Upper lobe of left lung (tissue), 6 donors: ENCODE measurements at regions not wholly inside any gene's neighbourhood (a gene's known extent, or its start where the extent isn't known, plus 50 kb on each side); places are given as distances from the start of the nearest gene placed in this dataset.

Experiments
- ATAC-seq, 2 donors: fragments of 200-7000 bp; cut with Tn5 transposase; one replicate each; pipeline ENCODE4 v1.9.1; 2022; ENCODE audit warnings: mild to moderate bottlenecking in 2 of 2, moderate library complexity in 2 of 2; ENCODE audit not compliant: low FRiP score in 2 of 2
- DNase-seq, 2 donors: peaks; one replicate each; pipeline ENCODE4 v3.0.0-alpha.2; 2019 to 2020
- H3K27ac ChIP-seq, 4 donors: fragments of 200-600 bp; sonication (generic); one replicate each; pipeline ENCODE4 v1.5.1; 2016 to 2019
- H3K27me3 ChIP-seq, 4 donors: fragments of 200-600 bp; sonication (generic); one replicate each; pipeline ENCODE4 v1.5.1; 2017 to 2019
- H3K36me3 ChIP-seq, 4 donors: fragments of 200-600 bp; sonication (generic); one replicate each; pipeline ENCODE4 v1.5.1; 2016 to 2019
- H3K4me1 ChIP-seq, 4 donors: fragments of 200-600 bp; sonication (generic); one replicate each; pipeline ENCODE4 v1.5.1; 2018 to 2019
- H3K4me3 ChIP-seq, 4 donors: fragments of 200-600 bp; sonication (generic); one replicate each; pipeline ENCODE4 v1.5.1; 2017 to 2019; ENCODE audit warnings: mild to moderate bottlenecking in 2 of 4, moderate library complexity in 1 of 4
- H3K9me3 ChIP-seq, 4 donors: fragments of 200-600 bp; sonication (generic); one replicate each; pipeline ENCODE4 v1.5.1; 2018 to 2019
- CTCF ChIP-seq, 6 experiments: fragments of 450-650 bp in 4 of 6; fragments of 200-600 bp in 2 of 6; sonication (generic) in 2 of 6; IDR thresholded peaks; one replicate each; pipeline ENCODE4 v1.5.1; 2016 to 2019; ENCODE audit warnings: antibody characterized with exemption in 6 of 6
- EP300 ChIP-seq, 4 donors: sonication (generic); formaldehyde crosslinking; IDR thresholded peaks; one replicate each; pipeline ENCODE4 v1.5.1; 2017; ENCODE audit warnings: antibody characterized with exemption in 4 of 4, control low read depth in 2 of 4
- POLR2A ChIP-seq, 4 donors: fragments of 450-650 bp; IDR thresholded peaks; one replicate each; pipeline ENCODE4 v1.5.1; 2016 to 2017; ENCODE audit warnings: antibody characterized with exemption in 4 of 4, mild to moderate bottlenecking in 2 of 4
- POLR2AphosphoS5 ChIP-seq, 2 donors: sonication (generic); formaldehyde crosslinking; IDR thresholded peaks; one replicate each; pipeline ENCODE4 v1.5.1; 2017; ENCODE audit warnings: antibody characterized with exemption in 2 of 2
- WGBS, 2 donors: methylation state at CpG; one replicate each; pipeline ENCODE4 v1.1.5; 2017 to 2018; 5-methylcytosine and 5-hydroxymethylcytosine counted together
- donor health status: DM: no; HTN: no; CAD: no; lungs with moderate emphysema.
- donor health status: DM: no; HTN: yes; CAD: no; lungs with severe emphysema.

GRCh38 chr3:144369129-144369879, 397.7 kb downstream of the DIPK2A start:
- TF ChIP-seq EP300 (IDR thresholded peaks at IDR 0.05) (no peak), CTCF (IDR thresholded peaks at IDR 0.05) (no peak), POLR2A (IDR thresholded peaks at IDR 0.05) (no peak), POLR2AphosphoS5 (IDR thresholded peaks at IDR 0.05) (no peak)
- no peaks in the 10 kb centered on the region for H3K36me3 ChIP-seq
- WGBS, 2 donors = 100% methylated on average over 1 to 2 of the region's 2 CpGs
- H3K27me3 ChIP-seq = no peaks in the 10 kb centered on the region
- no peaks in the 10 kb centered on the region for H3K4me1 ChIP-seq
- H3K27ac ChIP-seq = no peak overlapping the region
- peaks cover 0 to 6% (median 0%) of the 10 kb centered on the region in 4 donors for H3K9me3 ChIP-seq
- no peak overlapping the region for H3K4me3 ChIP-seq
- ATAC-seq (peak in 1 of 2 donors; percentile 30), DNase-seq (no peak)

DNA sequence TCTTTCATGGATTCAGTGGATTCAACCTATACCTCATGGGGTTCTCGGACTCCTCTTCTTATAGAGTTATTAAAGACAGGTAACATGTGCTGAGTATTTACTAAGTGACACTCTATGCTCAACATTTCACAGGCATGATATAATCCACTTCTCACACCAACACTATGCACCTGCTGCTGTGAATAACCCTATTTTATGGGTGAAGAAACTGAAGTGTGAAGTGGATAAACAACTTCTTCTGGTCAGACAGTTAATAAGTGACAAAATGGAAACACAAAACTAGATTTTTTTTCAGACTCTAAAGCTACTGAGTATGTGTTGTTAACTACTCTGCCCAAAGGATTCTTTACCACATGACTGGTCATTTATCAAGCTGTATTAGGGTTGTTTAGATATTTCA, 403.5 kb downstream of the DIPK2A start:
- no peak overlapping the region for H3K27ac ChIP-seq
- no peak overlapping the region for H3K4me3 ChIP-seq
- H3K27me3 ChIP-seq = no peaks in the 10 kb centered on the region
- H3K9me3 ChIP-seq = no peaks in the 10 kb centered on the region
- H3K4me1 ChIP-seq = no peaks in the 10 kb centered on the region
- no peaks in the 10 kb centered on the region for H3K36me3 ChIP-seq
- TF ChIP-seq CTCF (IDR thresholded peaks at IDR 0.05) (no peak), EP300 (IDR thresholded peaks at IDR 0.05) (no peak), POLR2A (IDR thresholded peaks at IDR 0.05) (no peak), POLR2AphosphoS5 (IDR thresholded peaks at IDR 0.05) (no peak)
- WGBS, 2 donors = 52 to 76% methylated on average over 1 of the region's 1 CpG
- DNase-seq (no peak), ATAC-seq (no peak)

- no peak overlapping the region for H3K27ac ChIP-seq
- H3K9me3 ChIP-seq = no peaks in the 10 kb centered on the region
- DNase-seq (no peak), ATAC-seq (no peak)
- 48 to 63% methylated on average over 4 of the region's 4 CpGs for WGBS, 2 donors
- H3K4me3 ChIP-seq = no peak overlapping the region
- H3K36me3 ChIP-seq = no peaks in the 10 kb centered on the region
- no peaks in the 10 kb centered on the region for H3K4me1 ChIP-seq
- TF ChIP-seq POLR2AphosphoS5 (IDR thresholded peaks at IDR 0.05) (no peak), POLR2A (IDR thresholded peaks at IDR 0.05) (no peak), CTCF (IDR thresholded peaks at IDR 0.05) (no peak), EP300 (IDR thresholded peaks at IDR 0.05) (no peak)
- no peaks in the 10 kb centered on the region for H3K27me3 ChIP-seq
These were observed 409.2 kb downstream of the DIPK2A start for GRCh38 chr3:144380849-144381248.

DNA sequence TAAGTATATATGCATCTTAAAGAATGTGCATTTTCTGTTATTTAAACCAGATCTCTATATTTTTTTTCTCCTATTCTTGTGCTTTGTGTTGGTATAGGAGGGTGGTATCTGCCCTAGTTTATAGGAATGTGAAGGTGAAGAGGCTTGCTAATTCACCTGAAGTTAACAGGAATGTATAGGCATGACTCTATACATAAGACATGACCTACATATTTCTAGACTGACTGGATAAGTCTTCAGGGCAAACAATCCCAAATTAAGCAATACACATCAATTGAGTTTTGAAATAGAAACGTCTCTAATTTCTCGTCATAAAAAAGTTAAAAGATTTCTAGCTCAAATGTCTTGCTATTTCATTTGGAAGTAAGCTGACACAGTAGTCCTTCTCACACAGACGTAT, 410.0 kb downstream of the DIPK2A start:
- TF ChIP-seq POLR2A (IDR thresholded peaks at IDR 0.05) (no peak), EP300 (IDR thresholded peaks at IDR 0.05) (no peak), CTCF (IDR thresholded peaks at IDR 0.05) (no peak), POLR2AphosphoS5 (IDR thresholded peaks at IDR 0.05) (no peak)
- no peaks in the 10 kb centered on the region for H3K9me3 ChIP-seq
- H3K27ac ChIP-seq = no peak overlapping the region
- no peaks in the 10 kb centered on the region for H3K27me3 ChIP-seq
- no peak for ATAC-seq
- no peaks in the 10 kb centered on the region for H3K4me1 ChIP-seq
- H3K36me3 ChIP-seq = no peaks in the 10 kb centered on the region
- no peak for DNase-seq
- WGBS, 2 donors = 87 to 93% methylated on average over 3 of the region's 3 CpGs
- H3K4me3 ChIP-seq = no peak overlapping the region
